GM18858 (cell line): ENCODE measurements at regions not wholly inside any gene's neighbourhood (a gene's known extent, or its start where the extent isn't known, plus 50 kb on each side); places are given as distances from the start of the nearest gene placed in this dataset.
A peak's percentile ranks its signal among the peaks of the same experiment; 100 is the strongest.

ENCODE experiments used
- ATAC-seq: cut with Tn5 transposase; IDR thresholded peaks from one replicate; pipeline ENCODE4 v1.9.1; 2021; ENCODE audit not compliant: unreplicated experiment

- ATAC-seq = no peak
Observed at GRCh38 chr9:1462626-1463308, 412.6 kb downstream of the DMRT2 start.

DNA sequence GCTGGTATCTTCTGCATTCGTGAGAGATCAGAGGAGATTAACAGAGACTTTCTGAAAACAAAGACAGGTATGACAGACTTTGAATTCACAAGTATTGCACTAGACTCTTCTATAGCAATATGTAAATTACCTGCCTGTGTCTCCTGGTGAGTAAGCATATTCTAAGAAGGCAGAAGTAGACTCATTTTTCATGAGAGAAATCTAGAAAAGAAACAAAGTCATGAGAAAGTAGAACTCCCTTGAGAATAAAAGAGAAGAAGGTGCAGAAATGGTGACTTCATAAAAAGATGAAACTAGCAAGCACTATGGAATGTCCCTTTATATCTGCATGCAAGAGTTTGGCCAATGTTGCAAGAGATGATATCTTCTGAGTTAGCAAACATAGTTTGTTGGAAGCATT is 419.8 kb downstream of the DMRT2 start:
- ATAC-seq = peak; percentile 95

- ATAC-seq = no peak
Observed at GRCh38 chr9:1473956-1474634, 423.9 kb downstream of the DMRT2 start.

DNA sequence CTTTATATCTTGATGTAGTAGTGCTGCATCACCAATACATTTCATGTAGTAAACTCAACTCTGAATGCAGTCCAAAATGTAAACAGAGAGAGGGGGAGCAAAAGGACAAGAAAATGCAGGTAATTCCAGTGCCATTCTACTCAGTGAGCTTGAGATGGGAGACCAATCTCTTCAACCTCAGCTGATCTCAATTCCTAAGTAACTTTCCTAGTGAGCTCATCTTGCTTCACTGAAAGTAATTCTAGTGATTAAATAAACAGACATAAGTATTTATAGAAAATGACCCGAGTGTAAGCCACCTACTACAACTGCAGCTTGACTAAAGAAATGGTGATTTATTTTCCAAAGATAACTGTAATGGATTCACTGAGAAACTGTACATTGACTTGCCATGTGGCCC is 424.5 kb downstream of the DMRT2 start:
- ATAC-seq = no peak

GRCh38 chr9:1490341-1491232 is 440.4 kb downstream of the DMRT2 start:
- ATAC-seq = peak; percentile 88

DNA sequence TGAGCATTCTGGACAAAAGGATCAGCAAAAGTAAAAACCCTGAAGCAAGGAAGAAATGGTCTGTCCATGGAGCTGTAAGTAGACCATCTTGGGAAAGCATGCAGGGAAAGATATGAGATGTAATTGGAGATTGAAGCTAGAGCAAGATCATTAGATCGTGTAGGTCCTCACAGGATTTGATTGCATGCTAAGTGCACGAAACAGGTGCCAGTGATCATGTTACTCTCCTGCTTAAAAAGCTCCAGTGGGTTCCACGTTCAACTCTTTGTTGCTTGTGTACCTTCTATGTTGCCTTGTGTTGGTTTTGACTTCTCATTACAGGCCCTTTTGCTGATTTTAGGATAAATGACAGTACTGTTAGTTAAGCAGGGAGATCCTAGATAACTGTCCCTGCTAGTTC is 442.0 kb downstream of the DMRT2 start:
- ATAC-seq = no peak

GRCh38 chr9:1495282-1496030 is 445.3 kb downstream of the DMRT2 start:
- no peak for ATAC-seq

- ATAC-seq = no peak
Observed at GRCh38 chr9:1505489-1505888, 455.3 kb downstream of the DMRT2 start.

DNA sequence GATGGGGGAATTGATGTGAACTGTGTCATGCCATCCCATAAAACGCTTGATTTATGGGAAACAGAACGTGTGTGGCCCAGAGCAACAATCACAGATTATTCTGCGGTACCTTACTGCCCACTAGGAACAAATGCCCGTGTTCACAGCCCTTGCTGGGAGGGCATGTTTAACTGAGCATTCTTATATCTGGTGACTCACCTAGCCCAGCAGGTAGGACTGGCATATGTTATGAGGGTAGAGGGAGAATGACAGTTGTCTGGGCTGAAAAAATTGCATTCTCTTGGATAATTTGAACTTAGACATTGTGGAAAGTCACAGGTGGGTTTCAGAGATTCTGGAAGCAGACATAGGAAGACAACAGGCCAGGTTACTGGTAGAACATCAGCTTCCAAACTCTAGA is 460.6 kb downstream of the DMRT2 start:
- ATAC-seq = no peak

DNA sequence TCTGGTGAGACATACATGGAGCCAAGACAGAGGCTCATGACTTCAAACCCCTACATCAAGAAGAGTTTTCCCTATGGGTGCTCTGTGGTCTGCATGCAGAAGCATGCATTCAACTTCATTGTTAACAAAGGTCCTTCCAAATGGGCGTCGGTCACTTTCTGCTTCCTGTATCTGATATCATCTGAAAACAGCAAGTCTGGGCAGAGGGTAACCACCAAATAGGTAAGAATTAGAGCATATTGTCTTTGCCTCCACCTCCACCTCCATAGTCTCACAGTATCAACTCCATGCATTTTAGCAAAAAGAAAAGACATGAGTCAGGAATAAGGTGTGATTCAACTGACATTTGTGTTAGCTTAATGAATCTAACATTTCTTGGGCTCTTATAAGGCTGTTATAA is 462.9 kb downstream of the DMRT2 start:
- ATAC-seq = no peak

DNA sequence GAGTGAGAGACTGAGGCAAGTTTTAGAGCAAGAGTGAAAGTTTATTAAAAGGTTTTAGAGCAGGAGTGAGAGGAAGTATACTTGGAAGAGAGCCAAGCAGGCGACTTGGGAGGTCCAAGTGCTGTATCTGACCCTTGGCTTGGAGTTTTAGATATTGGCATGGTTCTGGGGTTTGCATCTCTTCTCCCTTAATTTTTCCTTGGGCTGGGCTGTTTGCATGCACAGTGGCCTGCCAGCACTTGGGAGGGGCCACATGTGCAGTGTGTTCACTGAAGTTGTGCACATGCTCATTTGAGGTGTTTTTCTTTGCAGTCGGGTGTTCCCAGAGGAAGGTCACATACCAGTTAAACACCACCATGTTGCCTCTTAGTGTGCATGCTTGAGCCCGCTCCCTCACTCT is 464.1 kb downstream of the DMRT2 start:
- ATAC-seq = no peak

DNA sequence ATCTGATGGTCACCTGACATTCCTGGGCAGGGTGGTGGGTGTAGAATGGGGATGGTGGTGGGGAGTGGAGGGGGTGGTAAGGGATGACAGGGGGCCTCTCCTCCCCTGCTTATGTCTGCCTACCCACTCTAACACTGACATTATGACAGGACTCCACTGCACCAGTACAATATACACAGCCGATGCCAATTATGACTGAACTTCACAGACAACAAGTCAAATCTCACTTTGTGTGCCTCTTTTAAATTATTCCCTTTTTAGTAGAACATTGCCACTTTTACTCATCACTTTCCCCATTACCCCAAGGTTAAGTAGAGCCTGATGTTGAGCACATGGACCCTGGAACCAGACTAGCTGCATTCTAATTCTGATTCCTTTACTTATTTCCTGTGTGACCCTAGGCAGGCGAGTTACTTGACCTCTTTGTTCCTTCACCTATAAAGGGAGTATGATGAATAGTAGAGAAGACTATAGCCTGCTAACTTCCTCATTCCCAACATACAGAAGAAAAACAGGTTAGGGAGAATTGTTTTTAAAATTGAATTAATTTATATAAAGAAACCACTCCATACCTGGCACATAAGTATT is 464.7 kb downstream of the DMRT2 start:
- ATAC-seq = no peak

DNA sequence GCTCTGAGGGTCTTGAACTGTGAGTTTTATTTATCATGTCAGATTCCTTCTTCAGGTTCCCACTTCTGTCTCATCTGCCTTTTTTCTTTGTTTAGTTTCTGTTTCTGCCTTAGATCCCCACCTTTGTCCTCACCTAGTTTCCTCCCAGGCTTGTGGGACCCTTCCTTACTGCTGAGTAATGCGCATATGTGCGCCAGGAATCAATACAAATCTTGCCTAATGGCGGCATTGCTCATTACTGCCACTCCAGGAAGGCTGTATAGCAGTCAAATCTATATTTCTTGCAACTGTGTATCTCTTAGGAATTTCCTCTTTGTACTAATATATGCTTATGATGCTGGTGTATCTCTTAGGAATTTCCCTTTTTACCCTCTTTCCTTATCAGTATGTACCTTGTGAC is 465.4 kb downstream of the DMRT2 start:
- ATAC-seq = no peak

DNA sequence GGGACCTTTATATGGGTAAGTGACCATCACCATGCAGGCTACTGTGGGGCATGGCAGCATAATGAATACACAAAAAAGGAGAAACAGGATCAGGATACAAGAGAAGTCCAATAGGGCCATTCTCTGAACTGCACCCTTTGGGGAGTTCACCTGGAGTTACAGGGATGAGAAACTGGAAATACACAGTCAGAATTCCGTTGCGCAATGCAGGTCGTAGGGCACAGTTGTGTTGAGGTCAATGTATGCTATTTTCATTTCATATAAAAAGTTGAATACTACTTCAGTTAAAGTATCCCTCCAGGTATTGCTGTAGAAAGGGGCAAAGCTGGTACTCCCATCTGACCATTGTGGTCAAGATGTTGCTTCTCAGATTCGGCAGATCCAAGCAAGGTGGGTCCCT is 471.4 kb downstream of the DMRT2 start:
- no peak for ATAC-seq

GRCh38 chr9:1522219-1522767 is 472.1 kb downstream of the DMRT2 start:
- ATAC-seq = peak; percentile 45

- no peak for ATAC-seq
Observed at GRCh38 chr9:1528456-1528855, 478.3 kb downstream of the DMRT2 start.

GRCh38 chr9:1530696-1531095 is 480.5 kb downstream of the DMRT2 start:
- no peak for ATAC-seq

DNA sequence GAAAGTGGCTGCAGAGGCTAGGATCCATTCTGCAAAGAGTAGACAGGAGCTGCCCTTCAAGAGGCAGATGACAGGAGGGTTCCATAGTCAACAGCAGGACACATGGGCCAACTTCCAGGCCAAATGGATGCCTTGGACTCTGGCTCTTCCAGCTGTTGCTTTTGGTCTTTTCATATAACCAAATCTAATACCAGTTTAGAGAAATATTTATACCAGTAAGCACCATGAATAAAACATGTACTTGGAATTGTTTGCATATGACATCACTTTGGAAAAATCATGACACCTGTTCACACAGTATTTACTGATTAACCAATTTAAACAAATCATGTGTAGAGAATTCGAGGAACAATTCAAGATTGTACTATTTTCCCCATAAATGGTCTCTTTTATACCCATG is 481.3 kb downstream of the DMRT2 start:
- ATAC-seq = no peak

DNA sequence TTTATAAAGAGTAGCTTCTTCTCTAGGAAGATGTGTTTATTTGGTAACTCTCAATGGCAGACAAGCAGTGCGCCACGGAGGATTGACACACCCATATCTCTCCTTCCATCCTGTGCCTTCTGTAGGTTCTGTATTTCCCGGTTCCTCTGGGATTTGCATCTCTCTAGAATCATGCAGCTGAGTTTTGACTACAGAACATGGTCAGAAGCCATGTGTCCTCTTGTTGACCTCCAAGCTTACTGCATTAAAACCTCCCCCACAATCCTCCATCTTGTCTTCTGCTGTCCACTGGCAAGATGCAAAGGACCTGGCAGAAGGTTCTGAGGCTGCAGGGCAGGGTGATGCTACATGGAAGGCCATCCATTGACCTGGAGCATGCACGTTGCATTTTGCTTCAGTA is 482.0 kb downstream of the DMRT2 start:
- no peak for ATAC-seq

DNA sequence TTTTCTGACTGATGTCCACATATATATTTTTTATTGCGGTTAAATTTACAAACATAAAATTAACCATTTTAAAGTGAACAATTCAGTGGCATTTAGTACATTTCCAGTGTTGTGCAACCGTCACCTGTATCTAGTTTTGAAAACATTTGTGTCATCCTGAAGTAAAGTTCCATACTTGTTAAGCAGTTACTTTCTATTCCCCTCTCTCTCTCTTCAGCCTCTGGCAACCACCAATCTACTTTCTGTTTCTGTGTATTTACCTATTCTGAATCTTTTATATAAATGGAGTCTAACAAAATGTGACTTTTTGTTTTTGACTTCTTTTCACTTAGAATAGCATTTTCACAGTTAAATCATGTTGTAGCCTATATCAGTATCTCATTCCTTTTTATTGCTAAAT is 480.1 kb upstream of the SMARCA2 start:
- peak; percentile 41 for ATAC-seq

DNA sequence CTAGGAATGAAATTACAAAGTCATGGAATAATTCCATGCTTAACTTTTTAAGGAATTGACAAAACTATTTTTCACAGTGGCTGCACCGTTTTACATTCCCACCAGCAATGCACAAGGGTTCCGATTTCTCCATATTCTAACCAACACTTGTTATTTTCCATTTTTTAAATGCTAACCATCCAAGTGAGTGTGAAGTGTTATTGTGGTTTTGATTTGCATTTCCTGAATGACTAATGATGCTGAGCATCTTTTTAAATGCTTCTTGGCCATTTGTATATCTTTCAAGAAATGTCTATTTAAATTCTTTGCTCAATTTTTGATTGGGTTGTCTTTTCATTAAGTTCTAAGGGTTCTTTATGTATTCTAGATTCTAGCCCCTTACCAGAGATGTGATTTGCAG is 479.5 kb upstream of the SMARCA2 start:
- ATAC-seq = no peak
